ENCODE measurements at regions not wholly inside any gene's neighbourhood (a gene's known extent, or its start where the extent isn't known, plus 50 kb on each side); places are given as distances from the start of the nearest gene placed in this dataset.

GRCh38 chr2:239598732-239599090 lies 197.9 kb upstream of the HDAC4 start:
- TF ChIP-seq CTCF (IDR thresholded peaks at IDR 0.05) = no peak
- TF ChIP-seq ZFX (IDR thresholded peaks at IDR 0.05; ENCODE audit: borderline replicate concordance) = no peak

Data from 22Rv1 (cell line).